GM12878 (cell line): ENCODE measurements at regions not wholly inside any gene's neighbourhood (a gene's known extent, or its start where the extent isn't known, plus 50 kb on each side); places are given as distances from the start of the nearest gene placed in this dataset.

Source experiments
- ATAC-seq: fragments of 200-7000 bp; cut with Tn5 transposase; 3 replicates; pipeline ENCODE4 v1.9.1; 2020; ENCODE audit warnings: mild to moderate bottlenecking, moderate library complexity
- BruUV-seq: library from RNA; stranded (reverse); fragments of 400-500 nt; replicated peaks from 2 replicates; lab custom pipeline; 2021; lab: Mats Ljungman, UMichigan
- CTCF ChIA-PET: fragments of 300-600 bp; sonication (Branson Sonifier 250); formaldehyde crosslinking; extraction: SDS; loops from one replicate; lab custom pipeline; 2021; ENCODE audit warnings: inconsistent platforms; lab: Yijun Ruan, JAX
- POLR2A ChIA-PET: fragments of 350-600 bp; formaldehyde crosslinking; extraction: SDS; loops from one replicate; lab custom pipeline; 2021; ENCODE audit warnings: inconsistent platforms; lab: Charles Lee
- RAD21 ChIA-PET: fragments of 300-600 bp; sonication (Branson Sonifier 250); formaldehyde crosslinking; loops from one replicate; lab custom pipeline; 2023; ENCODE audit warnings: antibody characterized with exemption; ENCODE audit not compliant: unreplicated experiment; lab: Charles Lee
- SMC1A ChIA-PET: fragments of 300-600 bp; sonication (Branson Sonifier 250); formaldehyde crosslinking; loops from one replicate; lab custom pipeline; 2023; ENCODE audit not compliant: unreplicated experiment, uncharacterized antibody; lab: Charles Lee
- DNase-seq: peaks from one replicate; pipeline ENCODE4 v3.0.0-alpha.2; 2011; ENCODE audit warnings: low read depth, low spot score
- FAIRE-seq: peaks from 3 replicates; lab custom pipeline; 2011; peaks lifted over from hg19 to GRCh38; lab: Jason Lieb, UNC
- H2AFZ ChIP-seq: 2 replicates; pipeline ENCODE4 v1.6.0; 2011; ENCODE audit warnings: low read depth, low read length, control low read depth; ENCODE audit not compliant: control insufficient read depth
- H3K27ac ChIP-seq: 2 replicates; pipeline ENCODE4 v1.5.1; 2011; ENCODE audit warnings: control low read depth; ENCODE audit not compliant: control insufficient read depth, insufficient read depth
- H3K27me3 ChIP-seq, 2 experiments: replicated peaks in 1 of 2; 2 replicates each; pipeline versions ENCODE4 v1.6.0 to v1.6.1; 2011; ENCODE audit warnings: low read length in 1 of 2; ENCODE audit not compliant: control insufficient read depth in 2 of 2, insufficient read depth in 2 of 2
- H3K36me3 ChIP-seq, 2 experiments: 2 replicates each; pipeline ENCODE4 v1.5.1; 2011; ENCODE audit warnings: low read length in 1 of 2; ENCODE audit not compliant: control insufficient read depth in 2 of 2, insufficient read depth in 2 of 2
- H3K4me1 ChIP-seq: 2 replicates; pipeline ENCODE4 v1.6.1; 2011; ENCODE audit warnings: mild to moderate bottlenecking, low read length, moderate library complexity, mixed read lengths; ENCODE audit not compliant: control insufficient read depth, insufficient read depth
- H3K4me2 ChIP-seq: 2 replicates; pipeline ENCODE4 v1.6.0; 2011; ENCODE audit warnings: control low read depth; ENCODE audit not compliant: control insufficient read depth, insufficient read depth
- H3K4me3 ChIP-seq: fragments of 200-600 bp; sonication (generic); 2 replicates; pipeline ENCODE4 v1.5.1; 2016
- H3K79me2 ChIP-seq: 2 replicates; pipeline ENCODE4 v1.6.0; 2011; ENCODE audit warnings: low read length; ENCODE audit not compliant: control insufficient read depth, insufficient read depth
- H3K9ac ChIP-seq: 2 replicates; pipeline ENCODE4 v1.8.0; 2011; ENCODE audit warnings: low read length, control low read depth, mixed read lengths; ENCODE audit not compliant: control insufficient read depth, insufficient read depth
- H3K9me3 ChIP-seq: replicated peaks from 3 replicates; pipeline ENCODE4 v1.5.1; 2011; ENCODE audit warnings: mild to moderate bottlenecking, low read length; ENCODE audit not compliant: control insufficient read depth, insufficient read depth
- H4K20me1 ChIP-seq: 2 replicates; pipeline ENCODE4 v1.6.0; 2011; ENCODE audit not compliant: control insufficient read depth, insufficient read depth
- ASH2L ChIP-seq: fragments of 300-600, 200-600 bp; sonication (generic); IDR thresholded peaks from 2 replicates; pipeline ENCODE4 v1.6.1; 2017; ENCODE audit warnings: low read depth, mild to moderate bottlenecking, borderline replicate concordance
- BCL11A ChIP-seq: IDR thresholded peaks from 2 replicates; pipeline ENCODE4 v1.6.1; 2011; ENCODE audit warnings: low read depth, low read length
- FOS ChIP-seq: IDR thresholded peaks from 3 replicates; pipeline ENCODE4 v1.6.1; 2011; ENCODE audit warnings: borderline replicate concordance; ENCODE audit not compliant: insufficient read length; ENCODE audit errors: extremely low read depth
- HDAC2 ChIP-seq: fragments of 200-600 bp; sonication (generic); IDR thresholded peaks from 2 replicates; pipeline ENCODE4 v1.6.1; 2017
- KAT2A ChIP-seq: conservative IDR thresholded peaks from 2 replicates; pipeline ENCODE4 v1.6.1; 2011; ENCODE audit warnings: low read depth, low read length; ENCODE audit not compliant: control insufficient read depth
- MEF2B ChIP-seq: fragments of 450-650 bp; IDR thresholded peaks from 2 replicates; pipeline ENCODE4 v1.6.1; 2018; ENCODE audit warnings: mild to moderate bottlenecking, moderate library complexity; ENCODE audit not compliant: partially characterized antibody, poor library complexity, severe bottlenecking
- MTA3 ChIP-seq: IDR thresholded peaks from 2 replicates; pipeline ENCODE4 v1.6.1; 2012; ENCODE audit warnings: low read length, inconsistent platforms, borderline replicate concordance
- NR2C1 ChIP-seq: fragments of 450-650 bp; IDR thresholded peaks from 2 replicates; pipeline ENCODE4 v1.6.1; 2017; ENCODE audit warnings: antibody characterized with exemption, mild to moderate bottlenecking, moderate library complexity
- RCOR1 ChIP-seq: conservative IDR thresholded peaks from 2 replicates; pipeline ENCODE4 v1.6.1; 2012; ENCODE audit warnings: low read depth, low read length, improper control_type of control experiment
- RUNX3 ChIP-seq: IDR thresholded peaks from 2 replicates; pipeline ENCODE4 v1.6.1; 2012; ENCODE audit warnings: low read length, inconsistent platforms
- SREBF2 ChIP-seq: IDR thresholded peaks from 2 replicates; pipeline ENCODE4 v1.6.1; 2012; ENCODE audit warnings: mild to moderate bottlenecking, low read length
- ZNF24 ChIP-seq: fragments of 450-650 bp; IDR thresholded peaks from 2 replicates; pipeline ENCODE4 v1.6.1; 2017; ENCODE audit warnings: antibody characterized with exemption, mild to moderate bottlenecking
- ZNF384 ChIP-seq: IDR thresholded peaks from 2 replicates; pipeline ENCODE4 v1.6.1; 2012; ENCODE audit warnings: low read depth, mild to moderate bottlenecking, low read length, improper control_type of control experiment, borderline replicate concordance
- ZNF622 ChIP-seq: fragments of 450-650 bp; IDR thresholded peaks from 2 replicates; pipeline ENCODE4 v1.6.1; 2017; ENCODE audit warnings: mild to moderate bottlenecking, inconsistent platforms
- WGBS: methylation state at CpG from one replicate; pipeline ENCODE4 v1.1.6; 2016; ENCODE audit warnings: low lambda C conversion rate; ENCODE audit not compliant: insufficient replicate concordance, insufficient coverage; ENCODE audit errors: missing lambda C conversion rate; 5-methylcytosine and 5-hydroxymethylcytosine counted together
- in situ Hi-C: fragments of 300-500 bp; cut with MboI; formaldehyde crosslinking; loops from 9 replicates; pipeline ENCODE4 v1.14.3; 2018; ENCODE audit warnings: mixed read lengths
- intact Hi-C: fragments of 100-400 bp; cut with micrococcal nuclease; formaldehyde crosslinking; loops from one replicate; pipeline ENCODE4 v1.14.2; 2022; ENCODE audit not compliant: unreplicated experiment
- TF ChIP-seq, protein P1 (sequence below): fragments of 450-650 bp; formaldehyde crosslinking; IDR thresholded peaks from 2 replicates; pipeline ENCODE4 v1.4.0; 2022; ENCODE audit warnings: mild to moderate bottlenecking, moderate library complexity
- TF ChIP-seq, protein P2 (sequence below): fragments of 450-650 bp; IDR thresholded peaks from 2 replicates; pipeline ENCODE4 v1.6.1; 2016; ENCODE audit warnings: mild to moderate bottlenecking, moderate library complexity, borderline replicate concordance

DNA sequence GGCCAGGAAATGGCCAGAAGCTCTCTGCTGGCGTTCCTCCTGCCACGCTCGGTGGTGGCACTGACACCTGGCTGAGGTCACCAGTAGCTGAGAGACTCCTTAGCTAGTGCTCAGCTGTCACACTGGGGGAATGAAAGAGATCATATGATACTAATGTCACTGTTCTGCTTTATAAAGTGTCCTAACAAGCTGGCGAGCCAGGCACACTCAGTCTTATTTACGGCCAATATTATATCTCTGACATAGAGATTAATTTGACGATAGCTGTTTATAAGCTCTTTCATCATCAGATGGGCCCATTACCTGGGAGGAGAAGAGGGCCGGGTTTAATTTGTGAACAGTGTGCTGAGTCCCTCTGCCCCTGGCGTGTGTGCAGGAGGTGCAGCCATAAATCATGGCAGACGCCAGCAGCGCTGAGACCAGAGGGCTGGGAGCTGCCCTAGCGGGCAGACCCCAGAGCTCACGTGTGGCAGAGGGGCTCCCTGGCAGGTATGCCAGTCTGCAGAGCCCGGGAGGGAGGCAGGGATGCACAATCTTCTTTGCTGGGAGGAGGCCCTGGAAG lies 246.5 kb downstream of the HAUS1 start (continued):
- TF ChIP-seq, protein P1, sequence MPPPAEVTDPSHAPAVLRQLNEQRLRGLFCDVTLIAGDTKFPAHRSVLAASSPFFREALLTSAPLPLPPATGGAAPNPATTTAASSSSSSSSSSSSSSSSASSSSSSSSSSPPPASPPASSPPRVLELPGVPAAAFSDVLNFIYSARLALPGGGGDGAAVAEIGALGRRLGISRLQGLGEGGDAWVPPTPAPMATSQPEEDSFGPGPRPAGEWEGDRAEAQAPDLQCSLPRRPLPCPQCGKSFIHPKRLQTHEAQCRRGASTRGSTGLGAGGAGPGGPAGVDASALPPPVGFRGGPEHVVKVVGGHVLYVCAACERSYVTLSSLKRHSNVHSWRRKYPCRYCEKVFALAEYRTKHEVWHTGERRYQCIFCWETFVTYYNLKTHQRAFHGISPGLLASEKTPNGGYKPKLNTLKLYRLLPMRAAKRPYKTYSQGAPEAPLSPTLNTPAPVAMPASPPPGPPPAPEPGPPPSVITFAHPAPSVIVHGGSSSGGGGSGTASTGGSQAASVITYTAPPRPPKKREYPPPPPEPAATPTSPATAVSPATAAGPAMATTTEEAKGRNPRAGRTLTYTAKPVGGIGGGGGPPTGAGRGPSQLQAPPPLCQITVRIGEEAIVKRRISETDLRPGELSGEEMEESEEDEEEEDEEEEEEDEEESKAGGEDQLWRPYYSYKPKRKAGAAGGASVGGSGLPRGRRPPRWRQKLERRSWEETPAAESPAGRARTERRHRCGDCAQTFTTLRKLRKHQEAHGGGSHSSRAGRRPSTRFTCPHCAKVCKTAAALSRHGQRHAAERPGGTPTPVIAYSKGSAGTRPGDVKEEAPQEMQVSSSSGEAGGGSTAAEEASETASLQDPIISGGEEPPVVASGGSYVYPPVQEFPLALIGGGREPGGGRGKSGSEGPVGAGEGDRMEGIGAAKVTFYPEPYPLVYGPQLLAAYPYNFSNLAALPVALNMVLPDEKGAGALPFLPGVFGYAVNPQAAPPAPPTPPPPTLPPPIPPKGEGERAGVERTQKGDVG (CRISPR knock-in tag) = no peak
- no peak for TF ChIP-seq KAT2A
- no peak for TF ChIP-seq RCOR1
- no peak for TF ChIP-seq SREBF2

DNA sequence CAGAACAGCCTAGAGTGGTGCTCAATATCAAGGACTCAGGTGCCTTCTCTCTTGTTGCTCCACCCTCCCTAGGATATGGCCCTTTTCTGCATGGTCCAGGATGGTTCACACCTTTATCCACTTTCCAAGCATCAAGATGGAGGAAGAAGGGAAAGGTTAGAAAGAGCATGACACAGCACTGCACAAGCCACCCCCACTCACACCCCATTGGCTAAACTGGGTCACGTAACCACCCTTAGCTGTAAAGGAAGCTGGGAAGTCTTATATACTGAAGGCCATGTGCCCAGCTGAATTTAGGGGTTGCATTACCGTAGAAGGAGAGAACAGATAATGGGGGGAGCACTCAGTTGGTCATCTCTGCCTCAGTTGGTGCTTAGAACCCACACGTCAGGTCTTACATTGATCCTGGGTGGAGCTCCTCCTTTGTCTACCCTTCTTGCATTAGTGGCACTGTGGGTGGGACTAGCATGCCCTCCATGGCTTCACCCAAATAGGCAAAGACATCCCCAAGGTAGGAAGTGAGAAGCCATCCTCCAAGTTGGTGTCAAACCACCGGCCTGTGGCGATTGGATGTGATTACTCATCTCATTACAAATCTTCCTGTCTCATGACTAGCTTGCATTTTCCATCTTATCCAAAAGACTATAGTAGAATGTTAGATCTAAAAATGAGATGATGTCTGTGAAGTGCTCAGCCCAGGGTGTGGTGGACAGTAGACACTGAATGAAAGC lies 248.5 kb downstream of the HAUS1 start:
- Histone ChIP-seq H4K20me1 (no peaks in the 10 kb centered on the region), H3K27me3 (no peaks in the 10 kb centered on the region), H3K36me3 (no peaks in the 10 kb centered on the region), H3K9ac (no peak overlapping the region), H3K4me2 (no peak overlapping the region), H3K4me3 (no peak overlapping the region), H3K4me1 (no peaks in the 10 kb centered on the region), H2AFZ (no peak overlapping the region), H3K27ac (no peak overlapping the region), H3K9me3 (no peaks in the 10 kb centered on the region), H3K79me2 (no peaks in the 10 kb centered on the region)
- in situ Hi-C loops (no loop called here), intact Hi-C loops (no loop called here)
- BruUV-seq = no TSS peak
- FAIRE-seq (no peak), ATAC-seq (no peak), DNase-seq (no peak)
- CTCF ChIA-PET = interaction anchor here (1.9 kb wide), 1 partner anchor 8 kb away, joined by 5 read pairs; no protein-coding TSS in a partner anchor
- POLR2A ChIA-PET = no interaction called here
- 37% methylated on average over 5 of the region's 5 CpGs for WGBS
- SMC1A ChIA-PET = interaction anchor here (1.0 kb wide), 1 partner anchor 8 kb away, joined by 4 read pairs; no protein-coding TSS in a partner anchor
- RAD21 ChIA-PET = no interaction called here
- TF ChIP-seq BCL11A (no peak), ZNF384 (no peak), ZNF622 (no peak), ZNF24 (no peak), ASH2L (no peak), MTA3 (no peak), FOS (no peak), RUNX3 (no peak), NR2C1 (no peak), MEF2B (no peak), HDAC2 (no peak)
- TF ChIP-seq, protein P2, sequence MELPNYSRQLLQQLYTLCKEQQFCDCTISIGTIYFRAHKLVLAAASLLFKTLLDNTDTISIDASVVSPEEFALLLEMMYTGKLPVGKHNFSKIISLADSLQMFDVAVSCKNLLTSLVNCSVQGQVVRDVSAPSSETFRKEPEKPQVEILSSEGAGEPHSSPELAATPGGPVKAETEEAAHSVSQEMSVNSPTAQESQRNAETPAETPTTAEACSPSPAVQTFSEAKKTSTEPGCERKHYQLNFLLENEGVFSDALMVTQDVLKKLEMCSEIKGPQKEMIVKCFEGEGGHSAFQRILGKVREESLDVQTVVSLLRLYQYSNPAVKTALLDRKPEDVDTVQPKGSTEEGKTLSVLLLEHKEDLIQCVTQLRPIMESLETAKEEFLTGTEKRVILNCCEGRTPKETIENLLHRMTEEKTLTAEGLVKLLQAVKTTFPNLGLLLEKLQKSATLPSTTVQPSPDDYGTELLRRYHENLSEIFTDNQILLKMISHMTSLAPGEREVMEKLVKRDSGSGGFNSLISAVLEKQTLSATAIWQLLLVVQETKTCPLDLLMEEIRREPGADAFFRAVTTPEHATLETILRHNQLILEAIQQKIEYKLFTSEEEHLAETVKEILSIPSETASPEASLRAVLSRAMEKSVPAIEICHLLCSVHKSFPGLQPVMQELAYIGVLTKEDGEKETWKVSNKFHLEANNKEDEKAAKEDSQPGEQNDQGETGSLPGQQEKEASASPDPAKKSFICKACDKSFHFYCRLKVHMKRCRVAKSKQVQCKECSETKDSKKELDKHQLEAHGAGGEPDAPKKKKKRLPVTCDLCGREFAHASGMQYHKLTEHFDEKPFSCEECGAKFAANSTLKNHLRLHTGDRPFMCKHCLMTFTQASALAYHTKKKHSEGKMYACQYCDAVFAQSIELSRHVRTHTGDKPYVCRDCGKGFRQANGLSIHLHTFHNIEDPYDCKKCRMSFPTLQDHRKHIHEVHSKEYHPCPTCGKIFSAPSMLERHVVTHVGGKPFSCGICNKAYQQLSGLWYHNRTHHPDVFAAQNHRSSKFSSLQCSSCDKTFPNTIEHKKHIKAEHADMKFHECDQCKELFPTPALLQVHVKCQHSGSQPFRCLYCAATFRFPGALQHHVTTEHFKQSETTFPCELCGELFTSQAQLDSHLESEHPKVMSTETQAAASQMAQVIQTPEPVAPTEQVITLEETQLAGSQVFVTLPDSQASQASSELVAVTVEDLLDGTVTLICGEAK = no peak
